ENCODE measurements at regions not wholly inside any gene's neighbourhood (a gene's known extent, or its start where the extent isn't known, plus 50 kb on each side); places are given as distances from the start of the nearest gene placed in this dataset.

DNA sequence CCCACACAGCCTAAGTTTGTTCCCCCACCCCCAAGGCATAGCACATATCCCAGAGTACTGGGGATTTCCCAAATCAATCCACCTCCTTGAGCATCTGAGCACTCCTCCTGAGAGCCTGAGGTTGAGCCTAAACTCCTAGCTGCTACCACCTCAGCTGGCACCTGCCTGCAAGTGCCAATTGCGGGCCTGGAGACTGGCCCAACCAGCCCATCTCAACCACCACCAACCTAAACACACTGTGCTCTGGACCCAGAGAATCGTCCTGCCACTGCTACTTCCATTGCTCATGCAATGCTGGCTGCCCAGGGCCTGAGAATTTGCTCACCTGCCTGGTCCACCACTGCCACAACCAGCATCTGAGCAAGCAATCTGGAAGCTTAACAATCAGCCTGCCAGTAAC is 177.1 kb downstream of the FGF13 start:
- no peak for DNase-seq

DNA sequence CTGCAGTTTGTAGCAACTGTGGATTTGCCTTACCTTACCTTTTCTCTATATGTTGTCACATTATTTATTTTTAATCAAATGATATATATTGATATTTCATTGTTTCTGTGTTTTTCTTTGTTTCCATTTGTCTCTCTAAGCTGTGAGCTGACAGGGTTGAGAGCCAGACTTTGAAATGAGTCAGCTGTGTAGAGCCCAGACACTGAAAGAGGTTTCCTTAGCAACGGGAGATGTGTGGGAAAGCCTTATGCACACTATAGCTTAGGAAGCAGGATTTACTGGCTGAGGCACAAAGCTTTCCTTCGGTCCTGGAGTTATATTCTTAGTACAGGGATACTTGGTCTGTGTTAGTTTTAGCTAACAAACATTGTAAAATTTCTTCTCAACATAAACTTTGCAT is 192.2 kb downstream of the FGF13 start:
- DNase-seq, result peak; percentile 22

- DNase-seq, result no peak
Observed at GRCh38 chrX:138504273-138504672, 207.2 kb downstream of the FGF13 start.

GRCh38 chrX:138492371-138492770 is 219.1 kb downstream of the FGF13 start:
- DNase-seq, result peak; percentile 0

DNA sequence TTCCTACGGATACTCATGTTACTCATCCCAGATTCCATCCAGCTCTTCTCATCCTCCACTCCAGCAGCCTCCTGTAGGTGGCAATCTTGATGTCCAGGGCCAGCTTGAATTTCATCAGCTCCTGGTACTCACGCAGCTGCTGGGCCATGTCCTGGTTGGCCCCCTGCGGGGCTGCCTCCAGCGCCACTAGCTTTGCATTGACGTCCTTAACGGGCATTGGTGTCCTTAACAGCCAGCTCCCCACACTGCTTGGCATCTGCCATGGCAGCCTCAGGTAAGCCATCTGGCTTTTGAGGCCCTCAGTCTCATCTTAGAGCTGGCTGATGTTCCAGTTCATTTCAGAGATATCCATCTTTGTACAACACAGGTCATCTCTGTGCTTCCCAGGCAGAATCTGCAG is 223.7 kb downstream of the FGF13 start:
- DNase-seq, result no peak

GRCh38 chrX:138485767-138486166 is 225.8 kb downstream of the FGF13 start:
- DNase-seq, result no peak

- DNase-seq, result no peak
Observed at GRCh38 chrX:138485224-138485623, 226.3 kb downstream of the FGF13 start.

DNA sequence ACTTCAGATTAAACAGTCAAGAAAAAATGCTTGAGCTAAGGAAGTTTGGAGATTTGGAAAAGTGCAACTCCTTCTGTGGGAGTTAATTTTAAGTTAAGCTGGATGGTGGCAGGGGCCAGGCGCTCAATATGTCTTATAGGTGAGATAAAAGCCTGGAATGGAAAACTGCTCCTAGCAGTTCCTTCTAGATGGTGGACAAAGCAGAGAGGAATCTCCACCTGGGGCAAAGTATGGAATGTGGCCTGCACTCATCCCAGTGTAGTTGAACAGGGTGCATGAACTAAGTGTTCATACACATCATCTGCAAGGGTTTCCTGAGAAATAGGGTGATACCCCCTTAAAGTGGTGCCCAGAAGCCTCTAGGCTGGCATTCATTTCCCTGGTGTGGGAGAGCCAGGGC is 227.1 kb downstream of the FGF13 start:
- DNase-seq, result no peak

DNA sequence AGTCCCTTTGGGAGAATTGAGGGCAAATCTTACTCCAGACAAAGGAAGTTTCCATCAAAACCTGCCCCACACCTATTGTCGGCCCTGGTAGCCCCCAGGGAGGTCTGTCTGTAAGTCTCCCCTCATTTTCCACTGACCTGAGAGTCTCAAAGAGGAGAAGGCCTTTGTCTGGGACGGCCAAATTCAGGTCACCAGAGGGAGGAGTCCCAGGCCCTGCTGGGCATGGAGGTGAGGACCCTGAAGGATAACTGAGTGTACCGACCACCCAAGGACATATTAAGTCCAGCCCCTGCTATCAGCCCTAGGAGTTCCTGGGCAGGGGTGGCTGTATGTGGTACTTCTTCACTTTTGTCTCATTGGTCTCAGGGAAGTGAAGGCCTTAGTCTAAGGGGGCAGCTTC is 229.9 kb downstream of the FGF13 start:
- no peak for DNase-seq

- DNase-seq, result no peak
Observed at GRCh38 chrX:138463476-138463875, 248.0 kb downstream of the FGF13 start.
